HUES6 (cell line): ENCODE measurements at regions not wholly inside any gene's neighbourhood (a gene's known extent, or its start where the extent isn't known, plus 50 kb on each side); places are given as distances from the start of the nearest gene placed in this dataset.

ENCODE experiments used
- H3K27ac ChIP-seq: 2 replicates; pipeline ENCODE4 v1.7.0; 2013; ENCODE audit warnings: low read depth, mild to moderate bottlenecking, low read length, inconsistent platforms
- H3K27me3 ChIP-seq: 2 replicates; pipeline ENCODE4 v1.6.1; 2013; ENCODE audit warnings: low read length; ENCODE audit not compliant: control insufficient read depth, insufficient read depth
- H3K36me3 ChIP-seq: 2 replicates; pipeline ENCODE4 v1.6.1; 2013; ENCODE audit warnings: low read length; ENCODE audit not compliant: control insufficient read depth, insufficient read depth
- H3K4me1 ChIP-seq: 2 replicates; pipeline ENCODE4 v1.6.1; 2013; ENCODE audit warnings: low read length; ENCODE audit not compliant: control insufficient read depth, insufficient read depth
- H3K4me3 ChIP-seq: 2 replicates; pipeline ENCODE4 v1.5.1; 2013; ENCODE audit warnings: low read depth, low read length
- H3K9ac ChIP-seq: one replicate; pipeline ENCODE4 v1.6.1; 2013; ENCODE audit warnings: mild to moderate bottlenecking, low read length
- H3K9me3 ChIP-seq: 2 replicates; pipeline ENCODE4 v1.6.1; 2013; ENCODE audit warnings: low read depth, low read length; ENCODE audit not compliant: control insufficient read depth, insufficient read depth

DNA sequence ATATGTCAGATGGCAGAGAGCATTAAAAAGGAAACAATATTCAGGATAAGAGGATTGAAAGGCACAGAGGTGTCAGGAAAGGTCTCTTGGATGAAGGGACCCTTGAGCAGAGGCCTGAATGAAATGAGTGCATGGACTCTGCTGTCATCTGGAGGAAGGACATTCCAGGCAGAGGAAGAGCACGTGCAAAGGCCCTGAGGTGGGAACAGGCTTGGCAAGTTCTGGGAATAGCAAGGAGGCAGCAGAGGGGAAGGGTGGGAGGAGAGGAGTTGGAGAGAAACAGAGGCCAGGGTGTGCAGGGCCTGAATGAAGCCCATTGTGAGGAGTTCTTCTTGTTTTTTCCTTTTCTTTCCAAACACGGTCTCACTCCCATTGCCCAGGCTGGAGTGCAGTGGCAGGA, 59.0 kb upstream of the RUNX3 start:
- Histone ChIP-seq H3K27ac (no peak overlapping the region), H3K9me3 (0 out of 2 replicates have a peak, but pooled peaks cover 2% of the 10 kb centered on the region), H3K27me3 (no peaks in the 10 kb centered on the region), H3K4me3 (no peak overlapping the region), H3K36me3 (no peaks in the 10 kb centered on the region), H3K9ac (no peak overlapping the region), H3K4me1 (peaks cover 8% of the 10 kb centered on the region; the same call in 1 of the 2 replicates)

GRCh38 chr1:24988558-24988912, 58.5 kb upstream of the RUNX3 start:
- H3K27ac ChIP-seq: no peak overlapping the region
- H3K36me3 ChIP-seq: no peaks in the 10 kb centered on the region
- 0 out of 2 replicates have a peak, but pooled peaks cover 2% of the 10 kb centered on the region for H3K9me3 ChIP-seq
- H3K9ac ChIP-seq: no peak overlapping the region
- no peaks in the 10 kb centered on the region for H3K27me3 ChIP-seq
- H3K4me1 ChIP-seq: peaks cover 8% of the 10 kb centered on the region; the same call in 1 of the 2 replicates
- H3K4me3 ChIP-seq: no peak overlapping the region

- Histone ChIP-seq H3K9ac (no peak overlapping the region), H3K27ac (no peak overlapping the region), H3K27me3 (no peaks in the 10 kb centered on the region), H3K36me3 (no peaks in the 10 kb centered on the region), H3K4me3 (no peak overlapping the region), H3K9me3 (0 out of 2 replicates have a peak, but pooled peaks cover 2% of the 10 kb centered on the region), H3K4me1 (peaks cover 8% of the 10 kb centered on the region; the same call in 1 of the 2 replicates)
Measured at GRCh38 chr1:24987875-24988557, 57.9 kb upstream of the RUNX3 start.

- Histone ChIP-seq H3K4me3 (no peak overlapping the region), H3K27me3 (no peaks in the 10 kb centered on the region), H3K9ac (no peak overlapping the region), H3K9me3 (0 out of 2 replicates have a peak, but pooled peaks cover 2% of the 10 kb centered on the region), H3K36me3 (no peaks in the 10 kb centered on the region), H3K27ac (no peak overlapping the region), H3K4me1 (peaks cover 8% of the 10 kb centered on the region; the same call in 1 of the 2 replicates)
Measured at GRCh38 chr1:24987424-24987823, 57.3 kb upstream of the RUNX3 start.

GRCh38 chr1:24986372-24986965, 56.4 kb upstream of the RUNX3 start:
- no peak overlapping the region for H3K27ac ChIP-seq
- H3K27me3 ChIP-seq: no peaks in the 10 kb centered on the region
- no peaks in the 10 kb centered on the region for H3K9me3 ChIP-seq
- H3K9ac ChIP-seq: no peak overlapping the region
- no peaks in the 10 kb centered on the region for H3K36me3 ChIP-seq
- H3K4me3 ChIP-seq: no peak overlapping the region
- peaks cover 8% of the 10 kb centered on the region; the same call in 1 of the 2 replicates for H3K4me1 ChIP-seq

- Histone ChIP-seq H3K4me3 (no peak overlapping the region), H3K9ac (no peak overlapping the region), H3K27me3 (no peaks in the 10 kb centered on the region), H3K4me1 (peaks cover 3% of the 10 kb centered on the region; the same call in 1 of the 2 replicates), H3K27ac (no peak overlapping the region), H3K9me3 (no peaks in the 10 kb centered on the region), H3K36me3 (no peaks in the 10 kb centered on the region)
Measured at GRCh38 chr1:24985737-24986136, 55.7 kb upstream of the RUNX3 start.

GRCh38 chr1:24984800-24985522, 54.9 kb upstream of the RUNX3 start:
- Histone ChIP-seq H3K27me3 (no peaks in the 10 kb centered on the region), H3K36me3 (no peaks in the 10 kb centered on the region), H3K4me1 (peaks cover 3% of the 10 kb centered on the region; the same call in 1 of the 2 replicates), H3K27ac (no peak overlapping the region), H3K9me3 (no peaks in the 10 kb centered on the region), H3K4me3 (no peak overlapping the region), H3K9ac (no peak overlapping the region)

DNA sequence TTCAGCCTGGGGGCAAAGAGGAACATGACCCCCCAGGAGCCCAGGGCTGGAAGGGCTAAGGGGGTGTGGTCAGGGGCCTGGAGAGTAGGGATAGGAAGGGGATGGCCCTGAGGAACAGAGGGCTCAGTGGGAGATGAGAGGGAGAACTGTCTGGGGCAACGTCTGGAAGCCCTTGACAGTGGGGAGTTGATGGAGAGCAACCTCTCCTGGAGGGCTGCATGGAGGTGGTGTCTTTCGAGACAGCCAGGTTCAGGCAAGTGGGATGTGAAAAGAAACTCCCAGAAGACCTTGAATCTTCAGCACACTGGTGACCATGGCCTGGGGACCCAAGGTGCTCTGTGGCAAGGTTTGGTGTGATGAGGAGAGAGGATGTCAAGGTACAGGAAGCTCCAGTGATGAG, 54.2 kb upstream of the RUNX3 start:
- Histone ChIP-seq H3K9ac (no peak overlapping the region), H3K36me3 (no peaks in the 10 kb centered on the region), H3K9me3 (no peaks in the 10 kb centered on the region), H3K4me1 (peaks cover 3% of the 10 kb centered on the region; the same call in 1 of the 2 replicates), H3K27me3 (no peaks in the 10 kb centered on the region), H3K4me3 (no peak overlapping the region), H3K27ac (no peak overlapping the region)

DNA sequence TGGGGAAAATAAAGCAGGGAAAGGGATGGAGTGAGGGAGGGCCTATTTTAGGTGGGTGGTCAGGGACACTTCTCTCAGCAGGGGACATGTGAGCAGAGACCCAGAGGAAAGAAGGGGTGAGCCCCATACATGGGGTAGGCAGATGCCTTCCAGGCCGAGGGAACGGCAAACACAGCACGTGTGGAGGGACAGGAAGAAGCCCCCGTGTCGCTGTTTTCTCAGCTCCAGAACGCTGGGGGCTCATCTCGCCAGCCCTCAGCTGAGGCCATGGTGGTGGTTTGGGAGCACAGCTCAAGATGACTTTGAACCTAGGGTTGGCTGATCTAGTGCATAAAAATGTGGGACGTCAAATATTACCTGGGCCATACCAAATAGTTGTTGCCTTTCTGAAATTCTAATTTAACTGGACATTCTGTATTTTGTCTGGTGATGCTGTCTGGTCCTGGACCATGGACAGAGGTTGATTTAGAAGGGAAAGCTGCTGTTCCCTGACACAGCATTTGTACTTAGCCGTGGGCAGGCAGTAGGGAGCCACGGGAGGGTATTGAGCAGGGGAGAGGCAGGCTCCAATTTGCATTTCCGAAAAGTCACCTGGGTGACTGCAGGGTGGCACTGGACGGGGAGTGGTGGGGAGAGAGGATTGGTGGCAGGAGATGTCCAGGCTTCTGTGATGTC, 53.1 kb upstream of the RUNX3 start:
- no peak overlapping the region for H3K27ac ChIP-seq
- no peak overlapping the region for H3K9ac ChIP-seq
- peaks cover 3% of the 10 kb centered on the region; the same call in 1 of the 2 replicates for H3K4me1 ChIP-seq
- no peaks in the 10 kb centered on the region for H3K27me3 ChIP-seq
- H3K9me3 ChIP-seq: no peaks in the 10 kb centered on the region
- no peaks in the 10 kb centered on the region for H3K36me3 ChIP-seq
- H3K4me3 ChIP-seq: no peak overlapping the region

DNA sequence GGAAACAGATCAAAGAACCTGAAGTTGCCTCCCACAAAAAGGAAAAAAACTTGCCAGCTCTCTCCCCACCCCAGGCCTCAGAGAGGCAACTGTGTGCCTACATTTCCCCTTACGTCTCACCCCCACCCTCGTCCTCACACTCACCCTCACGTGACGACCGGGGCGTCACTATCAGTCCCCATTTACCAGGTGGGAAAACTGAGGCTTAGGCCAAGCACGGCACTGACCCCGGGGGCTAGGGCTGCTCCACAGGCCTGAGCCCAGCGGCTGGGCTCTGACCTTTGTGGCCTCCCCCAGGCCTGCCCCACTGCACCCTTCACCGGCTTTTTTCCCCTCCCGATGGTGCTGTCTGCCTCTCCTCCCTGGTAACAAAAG, 51.5 kb upstream of the RUNX3 start:
- H3K36me3 ChIP-seq: no peaks in the 10 kb centered on the region
- H3K4me1 ChIP-seq: peaks cover 3% of the 10 kb centered on the region; the same call in 1 of the 2 replicates
- no peak overlapping the region for H3K4me3 ChIP-seq
- H3K27ac ChIP-seq: no peak overlapping the region
- peaks cover 3% of the 10 kb centered on the region for H3K9me3 ChIP-seq
- H3K9ac ChIP-seq: no peak overlapping the region
- no peaks in the 10 kb centered on the region for H3K27me3 ChIP-seq
